T-helper 1 cell treated with Interleukin-12 subunit alpha and Interleukin-12 subunit beta and Interleukin-4 antibody, amounts not matched to agents 30 μg/mL and 1 μg/mL, for 36 hours (primary cell): ENCODE measurements at regions not wholly inside any gene's neighbourhood (a gene's known extent, or its start where the extent isn't known, plus 50 kb on each side); places are given as distances from the start of the nearest gene placed in this dataset.

Experiments
- H3K27ac Mint-ChIP-seq: one replicate; pipeline ENCODE4 v1.8.0; 2021; ENCODE audit warnings: mild to moderate bottlenecking, mixed read lengths
- H3K27me3 Mint-ChIP-seq: one replicate; pipeline ENCODE4 v1.8.0; 2021; ENCODE audit warnings: low read depth, mixed read lengths
- H3K36me3 Mint-ChIP-seq: one replicate; pipeline ENCODE4 v1.8.0; 2021; ENCODE audit warnings: low read depth, mixed read lengths
- H3K4me1 Mint-ChIP-seq: one replicate; pipeline ENCODE4 v1.8.0; 2021; ENCODE audit warnings: low read depth, mixed read lengths
- H3K4me3 Mint-ChIP-seq: one replicate; pipeline ENCODE4 v1.8.0; 2021; ENCODE audit warnings: mild to moderate bottlenecking, moderate library complexity, mixed read lengths
- H3K9me3 Mint-ChIP-seq: one replicate; pipeline ENCODE4 v1.8.0; 2021; ENCODE audit warnings: mixed read lengths

DNA sequence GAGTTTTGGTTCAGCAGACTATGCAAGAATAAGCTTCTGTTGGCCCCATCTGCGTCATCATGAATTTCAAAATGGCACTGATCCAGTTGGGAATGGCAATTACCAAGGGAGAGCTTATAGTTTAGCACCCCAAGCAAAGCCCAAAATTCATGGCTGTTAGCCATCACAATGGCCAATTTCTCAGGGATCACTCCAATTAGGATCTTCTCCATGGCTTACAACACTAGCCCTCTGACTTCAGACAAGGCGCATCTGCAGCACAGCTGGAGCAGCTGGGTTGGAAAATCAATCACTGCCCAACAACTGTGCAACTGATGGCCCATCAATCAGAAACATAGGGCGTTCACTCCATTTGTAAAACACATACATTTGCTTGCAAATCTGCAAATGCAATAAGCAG lies 273.6 kb downstream of the SRBD1 start:
- H3K9me3 Mint-ChIP-seq: no peaks in the 10 kb centered on the region
- no peaks in the 10 kb centered on the region for H3K36me3 Mint-ChIP-seq
- H3K27ac Mint-ChIP-seq: no peak overlapping the region
- no peaks in the 10 kb centered on the region for H3K4me1 Mint-ChIP-seq
- no peak overlapping the region for H3K4me3 Mint-ChIP-seq
- H3K27me3 Mint-ChIP-seq: no peaks in the 10 kb centered on the region

DNA sequence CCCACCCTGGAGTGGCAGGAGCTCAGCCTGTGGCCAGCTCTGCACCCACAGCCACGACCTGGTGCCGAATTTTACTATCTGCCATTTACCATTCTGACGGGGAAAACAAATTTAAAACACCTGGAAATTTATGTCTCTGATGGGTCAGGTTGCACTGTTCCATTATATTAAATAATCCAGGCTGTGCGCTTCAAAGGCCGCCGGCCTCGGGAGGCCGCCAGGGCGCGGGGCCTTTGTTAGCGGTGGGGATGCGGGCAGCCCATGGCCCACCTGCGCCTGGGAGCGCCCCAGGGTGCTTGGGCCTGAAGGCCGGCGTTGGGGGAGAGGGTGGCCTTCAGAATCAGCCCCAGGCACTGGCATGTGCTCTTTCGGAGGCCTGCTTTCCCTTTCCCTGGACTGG lies 276.9 kb downstream of the SRBD1 start:
- no peaks in the 10 kb centered on the region for H3K36me3 Mint-ChIP-seq
- H3K4me1 Mint-ChIP-seq: no peaks in the 10 kb centered on the region
- H3K9me3 Mint-ChIP-seq: no peaks in the 10 kb centered on the region
- no peak overlapping the region for H3K4me3 Mint-ChIP-seq
- H3K27me3 Mint-ChIP-seq: no peaks in the 10 kb centered on the region
- no peak overlapping the region for H3K27ac Mint-ChIP-seq

DNA sequence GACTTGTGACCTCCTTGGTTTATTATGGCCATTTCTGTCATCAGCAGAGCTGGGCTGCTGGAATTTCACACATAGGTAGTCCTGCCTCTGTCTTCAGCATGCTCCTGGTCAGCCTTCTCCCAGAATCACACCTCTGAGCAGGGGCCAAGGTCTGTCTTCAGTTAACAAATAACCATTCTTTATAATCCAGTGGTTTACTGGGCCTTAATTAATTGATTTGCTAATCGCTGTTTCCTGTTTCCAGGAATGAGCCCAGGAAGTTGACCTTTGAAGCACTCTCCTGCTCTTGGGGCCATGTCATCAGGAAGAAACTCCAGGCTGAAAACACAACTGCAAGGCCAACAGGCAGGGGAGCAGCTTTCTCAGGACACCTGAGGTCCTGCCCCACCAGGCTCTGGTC lies 278.5 kb downstream of the SRBD1 start:
- Mint-ChIP-seq H3K4me1 (no peaks in the 10 kb centered on the region), H3K27me3 (no peaks in the 10 kb centered on the region), H3K9me3 (no peaks in the 10 kb centered on the region), H3K36me3 (no peaks in the 10 kb centered on the region), H3K27ac (no peak overlapping the region), H3K4me3 (no peak overlapping the region)

GRCh38 chr2:45332094-45332493 lies 279.0 kb downstream of the SRBD1 start:
- H3K36me3 Mint-ChIP-seq: no peaks in the 10 kb centered on the region
- H3K4me1 Mint-ChIP-seq: no peaks in the 10 kb centered on the region
- no peak overlapping the region for H3K4me3 Mint-ChIP-seq
- no peak overlapping the region for H3K27ac Mint-ChIP-seq
- H3K9me3 Mint-ChIP-seq: no peaks in the 10 kb centered on the region
- peaks cover 3% of the 10 kb centered on the region for H3K27me3 Mint-ChIP-seq

DNA sequence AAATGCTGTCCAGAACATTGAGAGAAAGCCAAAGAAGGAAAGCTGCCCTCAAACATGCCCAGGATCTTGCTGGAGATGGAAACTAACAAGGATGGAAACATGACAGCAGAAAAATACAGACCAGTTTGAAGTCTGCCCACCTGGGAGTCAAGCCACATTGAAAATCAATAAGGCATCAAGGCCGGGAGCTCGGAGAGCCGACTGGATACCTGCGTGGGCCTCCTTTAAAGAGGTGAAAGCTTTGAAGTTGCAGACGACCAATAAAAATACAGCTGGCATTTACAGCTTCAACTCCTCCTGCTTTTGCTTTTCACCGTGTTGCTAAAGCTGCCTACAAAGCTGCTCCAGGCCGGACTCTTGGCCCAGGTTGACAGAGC lies 279.7 kb downstream of the SRBD1 start:
- no peaks in the 10 kb centered on the region for H3K4me1 Mint-ChIP-seq
- peaks cover 7% of the 10 kb centered on the region for H3K27me3 Mint-ChIP-seq
- H3K4me3 Mint-ChIP-seq: no peak overlapping the region
- H3K36me3 Mint-ChIP-seq: no peaks in the 10 kb centered on the region
- H3K9me3 Mint-ChIP-seq: no peaks in the 10 kb centered on the region
- H3K27ac Mint-ChIP-seq: no peak overlapping the region

- no peaks in the 10 kb centered on the region for H3K9me3 Mint-ChIP-seq
- peaks cover 10% of the 10 kb centered on the region for H3K27me3 Mint-ChIP-seq
- H3K4me3 Mint-ChIP-seq: no peak overlapping the region
- H3K4me1 Mint-ChIP-seq: no peaks in the 10 kb centered on the region
- H3K36me3 Mint-ChIP-seq: no peaks in the 10 kb centered on the region
- no peak overlapping the region for H3K27ac Mint-ChIP-seq
Measured at GRCh38 chr2:45330637-45331409, 280.2 kb downstream of the SRBD1 start.

GRCh38 chr2:45330108-45330507 lies 281.0 kb downstream of the SRBD1 start:
- H3K27me3 Mint-ChIP-seq: peaks cover 10% of the 10 kb centered on the region
- H3K36me3 Mint-ChIP-seq: no peaks in the 10 kb centered on the region
- no peaks in the 10 kb centered on the region for H3K9me3 Mint-ChIP-seq
- H3K27ac Mint-ChIP-seq: no peak overlapping the region
- H3K4me3 Mint-ChIP-seq: no peak overlapping the region
- H3K4me1 Mint-ChIP-seq: no peaks in the 10 kb centered on the region

DNA sequence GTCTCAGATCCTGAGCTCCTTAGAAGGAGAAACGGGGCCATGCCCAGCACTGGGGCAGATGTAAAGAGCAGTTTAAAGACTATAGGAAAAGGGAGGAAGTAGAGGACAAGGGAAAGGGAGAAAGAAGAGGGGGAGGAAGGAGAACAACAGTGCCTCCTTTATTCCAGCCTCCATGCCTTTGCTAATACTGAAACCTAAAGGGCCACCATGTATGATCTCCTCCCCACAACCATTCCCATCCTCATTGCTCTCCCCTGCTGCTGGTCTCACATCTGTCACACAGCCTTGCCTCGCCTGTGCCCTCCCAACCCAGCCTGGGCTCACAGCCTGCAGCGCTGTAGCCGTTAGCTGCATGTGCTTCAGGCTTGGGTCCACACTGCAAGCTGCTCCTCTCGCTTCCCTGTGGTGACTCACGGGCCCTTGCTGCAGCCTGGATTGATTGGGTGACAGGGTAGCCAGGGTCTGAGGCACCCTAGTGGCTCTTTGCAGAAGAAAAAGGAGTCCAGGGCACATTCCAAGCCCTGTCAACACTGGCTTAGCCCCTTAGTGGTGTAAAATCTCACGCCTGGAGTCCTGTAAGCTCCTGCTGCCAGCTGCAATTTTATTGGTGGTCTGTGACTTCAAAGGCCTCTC lies 281.9 kb downstream of the SRBD1 start:
- Mint-ChIP-seq H3K4me1 (no peaks in the 10 kb centered on the region), H3K9me3 (no peaks in the 10 kb centered on the region), H3K4me3 (no peak overlapping the region), H3K27me3 (peaks cover 10% of the 10 kb centered on the region), H3K27ac (no peak overlapping the region), H3K36me3 (no peaks in the 10 kb centered on the region)

DNA sequence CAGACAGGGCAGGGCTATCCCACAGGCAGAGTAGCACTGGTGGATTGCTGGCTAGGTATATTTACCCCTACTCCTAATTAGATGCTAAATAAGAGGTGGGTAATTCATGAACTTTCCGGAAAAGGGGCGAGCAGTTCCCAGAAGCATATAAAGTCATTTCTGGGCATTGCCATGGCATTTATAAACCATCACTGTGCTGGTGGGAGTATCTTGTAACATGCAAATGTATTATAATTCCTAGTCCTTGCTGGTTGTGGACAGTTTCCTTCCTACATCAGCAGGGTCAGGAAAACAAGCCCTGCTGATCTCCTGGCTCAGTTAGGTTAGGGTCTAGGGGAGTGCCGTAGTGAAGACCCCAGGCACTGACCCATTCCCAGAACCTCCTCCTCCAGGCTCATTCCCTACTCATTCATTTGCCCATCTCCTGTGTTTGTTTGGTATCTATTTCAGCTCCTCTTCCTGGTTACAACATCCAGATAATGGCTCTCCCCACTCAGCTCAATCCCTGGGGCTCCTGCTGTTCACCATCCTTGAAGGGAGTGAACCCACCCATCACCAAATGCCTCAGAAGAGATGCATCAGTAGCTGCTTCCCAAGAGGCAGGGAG lies 282.7 kb downstream of the SRBD1 start:
- H3K9me3 Mint-ChIP-seq: no peaks in the 10 kb centered on the region
- H3K4me3 Mint-ChIP-seq: no peak overlapping the region
- H3K27me3 Mint-ChIP-seq: peaks cover 10% of the 10 kb centered on the region
- H3K4me1 Mint-ChIP-seq: no peaks in the 10 kb centered on the region
- no peak overlapping the region for H3K27ac Mint-ChIP-seq
- H3K36me3 Mint-ChIP-seq: no peaks in the 10 kb centered on the region

GRCh38 chr2:45323344-45323743 lies 287.7 kb downstream of the SRBD1 start:
- Mint-ChIP-seq H3K27me3 (peaks cover 17% of the 10 kb centered on the region), H3K36me3 (no peaks in the 10 kb centered on the region), H3K4me3 (no peak overlapping the region), H3K27ac (no peak overlapping the region), H3K9me3 (no peaks in the 10 kb centered on the region), H3K4me1 (no peaks in the 10 kb centered on the region)

DNA sequence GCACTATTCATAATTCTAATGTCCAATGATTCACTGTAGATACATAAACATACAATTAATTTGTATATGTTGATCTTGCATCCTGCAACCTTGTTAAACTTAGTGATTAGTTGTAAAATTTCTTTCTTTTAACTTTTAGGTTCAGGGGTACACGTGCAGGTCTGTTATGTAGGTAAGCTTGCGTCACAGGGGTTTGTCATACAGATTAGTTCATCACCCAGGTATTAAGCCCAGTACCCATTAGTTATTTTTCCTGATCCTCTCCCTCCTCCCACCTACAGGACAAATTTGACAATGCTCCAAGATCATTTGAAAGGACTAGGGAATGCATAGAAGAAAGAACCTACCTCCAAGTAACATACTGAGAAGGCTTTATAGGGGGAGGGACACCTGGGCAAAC lies 290.1 kb downstream of the SRBD1 start:
- peaks cover 10% of the 10 kb centered on the region for H3K27me3 Mint-ChIP-seq
- no peak overlapping the region for H3K4me3 Mint-ChIP-seq
- H3K27ac Mint-ChIP-seq: no peak overlapping the region
- H3K9me3 Mint-ChIP-seq: no peaks in the 10 kb centered on the region
- no peaks in the 10 kb centered on the region for H3K4me1 Mint-ChIP-seq
- H3K36me3 Mint-ChIP-seq: no peaks in the 10 kb centered on the region

GRCh38 chr2:45319683-45320455 lies 291.2 kb downstream of the SRBD1 start:
- H3K36me3 Mint-ChIP-seq: no peaks in the 10 kb centered on the region
- peaks cover 10% of the 10 kb centered on the region for H3K27me3 Mint-ChIP-seq
- H3K9me3 Mint-ChIP-seq: no peaks in the 10 kb centered on the region
- no peaks in the 10 kb centered on the region for H3K4me1 Mint-ChIP-seq
- H3K27ac Mint-ChIP-seq: no peak overlapping the region
- no peak overlapping the region for H3K4me3 Mint-ChIP-seq

GRCh38 chr2:45318686-45319085 lies 292.4 kb downstream of the SRBD1 start:
- Mint-ChIP-seq H3K27ac (no peak overlapping the region), H3K4me3 (no peak overlapping the region), H3K27me3 (peaks cover 10% of the 10 kb centered on the region), H3K4me1 (no peaks in the 10 kb centered on the region), H3K36me3 (no peaks in the 10 kb centered on the region), H3K9me3 (no peaks in the 10 kb centered on the region)

- no peaks in the 10 kb centered on the region for H3K4me1 Mint-ChIP-seq
- no peaks in the 10 kb centered on the region for H3K36me3 Mint-ChIP-seq
Measured at GRCh38 chr2:45316576-45317338, 294.3 kb downstream of the SRBD1 start.

More at GRCh38 chr2:45316576-45317338, 294.3 kb downstream of the SRBD1 start:
- Mint-ChIP-seq H3K27ac (no peak overlapping the region), H3K4me3 (no peak overlapping the region), H3K9me3 (no peaks in the 10 kb centered on the region), H3K27me3 (peaks cover 10% of the 10 kb centered on the region)
